ENCODE measurements at regions not wholly inside any gene's neighbourhood (a gene's known extent, or its start where the extent isn't known, plus 50 kb on each side); places are given as distances from the start of the nearest gene placed in this dataset.

GRCh38 chr15:94937242-94937641, 705.9 kb downstream of the MCTP2 start:
- TF ChIP-seq CTCF (conservative IDR thresholded peaks at IDR 0.05; ENCODE audit: low read depth, low read length) (no peak), EZH2 (IDR thresholded peaks at IDR 0.05; ENCODE audit: borderline replicate concordance, low read depth, low read length, poor library complexity, severe bottlenecking) (no peak)
